H1 (cell line): ENCODE measurements at regions not wholly inside any gene's neighbourhood (a gene's known extent, or its start where the extent isn't known, plus 50 kb on each side); places are given as distances from the start of the nearest gene placed in this dataset.

Experiments used
- CHD7 ChIP-seq: fragments of 300-600 bp; sonication (generic); IDR thresholded peaks from 2 replicates; pipeline ENCODE4 v1.7.1; 2012; ENCODE audit warnings: low read length, moderate library complexity, mild to moderate bottlenecking, inconsistent platforms; ENCODE audit not compliant: insufficient replicate concordance

GRCh38 chr1:25055324-25055780, 125.3 kb upstream of the RUNX3 start (continued):
- no peak for TF ChIP-seq CHD7
- TF ChIP-seq, all 59 proteins: peak for 0
